Pancreas (tissue), 10 donors: ENCODE measurements at regions not wholly inside any gene's neighbourhood (a gene's known extent, or its start where the extent isn't known, plus 50 kb on each side); places are given as distances from the start of the nearest gene placed in this dataset.

Source experiments
- ATAC-seq, 4 donors: fragments of 200-7000 bp; cut with Tn5 transposase; one replicate each; pipeline versions ENCODE4 v1.8.0 to v1.9.1; 2020; ENCODE audit warnings: mild to moderate bottlenecking in 4 of 4, moderate library complexity in 4 of 4
- DNase-seq, 6 donors: peaks; one replicate each; pipeline ENCODE4 v3.0.0-alpha.2; 2020
- FAIRE-seq: peaks from 2 replicates; lab custom pipeline; 2012; peaks lifted over from hg19 to GRCh38; lab: Jason Lieb, UNC
- H3K27ac ChIP-seq, 4 donors: fragments of 200-600 bp; sonication (generic); 1 replicate in 3 of 4; 2 replicates in 1 of 4; pipeline versions ENCODE4 v1.5.0 to v1.8.0; 2020
- H3K27me3 ChIP-seq, 4 donors: fragments of 200-600 bp; one replicate each; pipeline ENCODE4 v1.8.0; 2021
- H3K36me3 ChIP-seq, 3 donors: fragments of 200-600 bp; sonication (generic) in 1 of 3; one replicate each; pipeline versions ENCODE4 v1.5.0 to v1.8.0; 2020 to 2021
- H3K4me1 ChIP-seq, 3 donors: fragments of 200-600 bp; one replicate each; pipeline ENCODE4 v1.8.0; 2021
- H3K4me3 ChIP-seq, 4 donors: fragments of 200-600 bp; sonication (generic) in 2 of 4; one replicate each; pipeline versions ENCODE4 v1.5.0 to v1.8.0; 2020 to 2021
- H3K9me3 ChIP-seq, 4 donors: fragments of 200-600 bp; one replicate each; pipeline ENCODE4 v1.8.0; 2021
- WGBS, 2 donors: extraction: QIAGEN DNeasy Blood & Tissue Kit; methylation state at CpG; one replicate each; pipeline ENCODE4 v1.1.7; 2013; 5-methylcytosine and 5-hydroxymethylcytosine counted together
- intact Hi-C, 3 donors: fragments of 100-400 bp; cut with DNase I; formaldehyde crosslinking; loops; one replicate each; pipeline versions ENCODE4 v1.11.1 to v1.14.2; 2022
- TF ChIP-seq, protein P1 (sequence below), 4 donors: fragments of 200-600 bp; sonication (generic) in 3 of 4; IDR thresholded peaks; one replicate each; pipeline versions ENCODE4 v1.5.0 to v1.8.0; 2021; ENCODE audit warnings: antibody characterized with exemption in 4 of 4
- donor health status: healthy with polysubstance abuse.
- donor health status: DM: no; HTN: no; CAD: no; lungs with moderate emphysema.
- donor health status: DM: no; HTN: no; CAD: no.
- donor health status: control.
- donor health status: control.
- donor health status: Bipolar disorder and iron deficiency.
- donor health status: DM: yes; HTN: yes; CAD: no.
- donor health status: DM: no; HTN: no; CAD: no.
- donor health status: DM: no; HTN: no; CAD: no.
- donor health status: DM: yes; HTN: yes; CAD: no.

- TF ChIP-seq, protein P1, sequence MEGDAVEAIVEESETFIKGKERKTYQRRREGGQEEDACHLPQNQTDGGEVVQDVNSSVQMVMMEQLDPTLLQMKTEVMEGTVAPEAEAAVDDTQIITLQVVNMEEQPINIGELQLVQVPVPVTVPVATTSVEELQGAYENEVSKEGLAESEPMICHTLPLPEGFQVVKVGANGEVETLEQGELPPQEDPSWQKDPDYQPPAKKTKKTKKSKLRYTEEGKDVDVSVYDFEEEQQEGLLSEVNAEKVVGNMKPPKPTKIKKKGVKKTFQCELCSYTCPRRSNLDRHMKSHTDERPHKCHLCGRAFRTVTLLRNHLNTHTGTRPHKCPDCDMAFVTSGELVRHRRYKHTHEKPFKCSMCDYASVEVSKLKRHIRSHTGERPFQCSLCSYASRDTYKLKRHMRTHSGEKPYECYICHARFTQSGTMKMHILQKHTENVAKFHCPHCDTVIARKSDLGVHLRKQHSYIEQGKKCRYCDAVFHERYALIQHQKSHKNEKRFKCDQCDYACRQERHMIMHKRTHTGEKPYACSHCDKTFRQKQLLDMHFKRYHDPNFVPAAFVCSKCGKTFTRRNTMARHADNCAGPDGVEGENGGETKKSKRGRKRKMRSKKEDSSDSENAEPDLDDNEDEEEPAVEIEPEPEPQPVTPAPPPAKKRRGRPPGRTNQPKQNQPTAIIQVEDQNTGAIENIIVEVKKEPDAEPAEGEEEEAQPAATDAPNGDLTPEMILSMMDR (IDR thresholded peaks at IDR 0.05): no peak
- ATAC-seq (no peak), DNase-seq (no peak), FAIRE-seq (no peak)
- Histone ChIP-seq H3K36me3 (no peaks in the 10 kb centered on the region), H3K4me1 (no peaks in the 10 kb centered on the region), H3K27me3 (no peaks in the 10 kb centered on the region), H3K4me3 (no peak overlapping the region), H3K9me3 (no peaks in the 10 kb centered on the region), H3K27ac (no peak overlapping the region)
- intact Hi-C loops: no loop called here
- WGBS, 2 donors: 23 to 33% methylated on average over 3 of the region's 3 CpGs
Measured at GRCh38 chr9:75471549-75472114, 383.3 kb downstream of the OSTF1 start.

- Histone ChIP-seq H3K4me3 (no peak overlapping the region), H3K27me3 (no peaks in the 10 kb centered on the region), H3K4me1 (no peaks in the 10 kb centered on the region), H3K36me3 (no peaks in the 10 kb centered on the region), H3K27ac (no peak overlapping the region), H3K9me3 (no peaks in the 10 kb centered on the region)
- ATAC-seq (no peak), FAIRE-seq (no peak), DNase-seq (no peak)
- TF ChIP-seq, protein P1 (IDR thresholded peaks at IDR 0.05): no peak
- 44 to 66% methylated on average over 2 of the region's 2 CpGs for WGBS, 2 donors
- intact Hi-C loops: no loop called here
Measured at GRCh38 chr9:75482566-75482965, 394.3 kb downstream of the OSTF1 start.

DNA sequence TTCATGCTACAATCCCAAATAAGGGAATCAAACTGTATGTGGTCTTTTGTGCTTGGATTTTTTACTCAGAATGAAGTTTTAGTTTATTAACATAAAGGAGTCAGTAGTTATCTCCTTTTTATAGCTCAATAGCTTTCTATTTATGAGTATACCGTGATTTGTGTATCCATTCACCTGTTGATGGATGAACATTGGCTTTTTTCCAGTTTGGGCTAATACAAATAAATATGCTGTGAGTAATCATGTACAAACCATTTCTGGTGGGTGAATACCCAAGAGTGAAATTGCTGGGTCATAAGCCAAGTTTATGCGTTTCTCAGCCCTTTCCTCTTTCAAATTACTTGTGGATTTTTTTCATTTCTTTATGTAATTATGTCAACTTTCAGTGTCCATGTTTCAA, 395.3 kb downstream of the OSTF1 start:
- H3K4me3 ChIP-seq: no peak overlapping the region
- H3K27ac ChIP-seq: no peak overlapping the region
- TF ChIP-seq, protein P1 (IDR thresholded peaks at IDR 0.05): no peak
- H3K9me3 ChIP-seq: no peaks in the 10 kb centered on the region
- no peak for FAIRE-seq
- no peaks in the 10 kb centered on the region for H3K4me1 ChIP-seq
- no peak for DNase-seq
- ATAC-seq: no peak
- no peaks in the 10 kb centered on the region for H3K36me3 ChIP-seq
- intact Hi-C loops: no loop called here
- 13 to 22% methylated on average over 2 of the region's 2 CpGs for WGBS, 2 donors
- H3K27me3 ChIP-seq: no peaks in the 10 kb centered on the region

- Histone ChIP-seq H3K4me1 (no peaks in the 10 kb centered on the region), H3K27ac (no peak overlapping the region), H3K9me3 (no peaks in the 10 kb centered on the region), H3K4me3 (no peak overlapping the region), H3K36me3 (no peaks in the 10 kb centered on the region), H3K27me3 (no peaks in the 10 kb centered on the region)
- ATAC-seq (no peak), FAIRE-seq (no peak), DNase-seq (no peak)
- intact Hi-C loops: no loop called here
- TF ChIP-seq, protein P1 (IDR thresholded peaks at IDR 0.05): no peak
- WGBS, 2 donors: 58 to 63% methylated on average over 5 of the region's 5 CpGs
Measured at GRCh38 chr9:75487856-75488718, 399.8 kb downstream of the OSTF1 start.

DNA sequence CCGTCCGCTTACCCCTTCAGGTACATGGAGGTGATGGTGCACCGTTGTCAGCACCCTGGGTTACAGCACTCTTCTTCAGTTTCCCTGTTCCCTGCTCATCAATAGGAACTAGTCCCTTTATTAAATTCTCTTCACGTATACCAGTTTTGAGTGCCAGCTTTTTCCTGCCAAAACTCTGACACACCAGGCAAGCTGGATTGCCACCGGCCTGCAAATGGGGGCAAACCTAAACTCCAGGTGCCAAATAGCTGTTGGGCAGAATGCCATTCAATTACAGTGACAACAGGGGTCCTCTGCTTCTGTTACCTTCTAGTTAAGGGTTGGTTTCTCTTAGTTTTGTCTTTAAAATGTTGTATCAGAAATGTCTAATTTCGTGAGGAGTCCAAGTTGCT, 400.4 kb downstream of the OSTF1 start:
- no peaks in the 10 kb centered on the region for H3K36me3 ChIP-seq

More for the DNA sequence above, 400.4 kb downstream of the OSTF1 start:
- intact Hi-C loops: no loop called here
- H3K4me1 ChIP-seq: no peaks in the 10 kb centered on the region
- H3K9me3 ChIP-seq: no peaks in the 10 kb centered on the region
- TF ChIP-seq, protein P1 (IDR thresholded peaks at IDR 0.05): no peak
- H3K4me3 ChIP-seq: no peak overlapping the region
- H3K27ac ChIP-seq: no peak overlapping the region
- DNase-seq (no peak), FAIRE-seq (no peak), ATAC-seq (no peak)
- WGBS, 2 donors: 61 to 77% methylated on average over 6 of the region's 6 CpGs
- no peaks in the 10 kb centered on the region for H3K27me3 ChIP-seq
